ENCODE measurements at regions not wholly inside any gene's neighbourhood (a gene's known extent, or its start where the extent isn't known, plus 50 kb on each side); places are given as distances from the start of the nearest gene placed in this dataset.

DNA sequence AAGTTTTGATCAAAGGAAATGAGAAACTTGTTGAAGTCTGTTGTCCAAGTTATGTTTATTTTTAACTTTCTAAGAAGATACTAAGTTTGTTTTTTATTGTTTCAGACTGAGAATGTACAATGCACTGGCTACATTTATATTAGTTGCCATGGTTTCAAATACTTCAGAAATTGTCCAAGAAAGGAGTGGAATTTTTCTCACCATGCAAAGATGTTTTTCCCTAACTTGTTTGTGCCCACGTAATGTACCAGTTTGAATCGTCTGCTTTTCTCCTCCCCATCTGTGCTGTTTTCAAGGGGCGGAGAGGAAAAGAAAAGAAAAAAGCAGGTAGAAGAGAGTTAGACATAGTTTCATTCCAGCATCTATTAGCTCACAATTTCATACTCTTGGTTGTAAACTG is 407.0 kb downstream of the KCTD16 start:
- Histone ChIP-seq H3K27me3 (replicated peaks) (no peaks in the 10 kb centered on the region), H3K27ac (no peak overlapping the region), H3K36me3 (replicated peaks) (no peaks in the 10 kb centered on the region), H3K4me3 (ENCODE audit: low read depth, low read length) (no peak overlapping the region)
- TF ChIP-seq, protein P1, sequence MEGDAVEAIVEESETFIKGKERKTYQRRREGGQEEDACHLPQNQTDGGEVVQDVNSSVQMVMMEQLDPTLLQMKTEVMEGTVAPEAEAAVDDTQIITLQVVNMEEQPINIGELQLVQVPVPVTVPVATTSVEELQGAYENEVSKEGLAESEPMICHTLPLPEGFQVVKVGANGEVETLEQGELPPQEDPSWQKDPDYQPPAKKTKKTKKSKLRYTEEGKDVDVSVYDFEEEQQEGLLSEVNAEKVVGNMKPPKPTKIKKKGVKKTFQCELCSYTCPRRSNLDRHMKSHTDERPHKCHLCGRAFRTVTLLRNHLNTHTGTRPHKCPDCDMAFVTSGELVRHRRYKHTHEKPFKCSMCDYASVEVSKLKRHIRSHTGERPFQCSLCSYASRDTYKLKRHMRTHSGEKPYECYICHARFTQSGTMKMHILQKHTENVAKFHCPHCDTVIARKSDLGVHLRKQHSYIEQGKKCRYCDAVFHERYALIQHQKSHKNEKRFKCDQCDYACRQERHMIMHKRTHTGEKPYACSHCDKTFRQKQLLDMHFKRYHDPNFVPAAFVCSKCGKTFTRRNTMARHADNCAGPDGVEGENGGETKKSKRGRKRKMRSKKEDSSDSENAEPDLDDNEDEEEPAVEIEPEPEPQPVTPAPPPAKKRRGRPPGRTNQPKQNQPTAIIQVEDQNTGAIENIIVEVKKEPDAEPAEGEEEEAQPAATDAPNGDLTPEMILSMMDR (IDR thresholded peaks at IDR 0.05; ENCODE audit: low read depth, low read length, missing control alignments), result no peak
- in situ Hi-C loops (cut with HindIII; ENCODE audit: low pct_ligation_motif_present, low sequenced_read_pairs), result no loop called here
- DNase-seq, result no peak

DNA sequence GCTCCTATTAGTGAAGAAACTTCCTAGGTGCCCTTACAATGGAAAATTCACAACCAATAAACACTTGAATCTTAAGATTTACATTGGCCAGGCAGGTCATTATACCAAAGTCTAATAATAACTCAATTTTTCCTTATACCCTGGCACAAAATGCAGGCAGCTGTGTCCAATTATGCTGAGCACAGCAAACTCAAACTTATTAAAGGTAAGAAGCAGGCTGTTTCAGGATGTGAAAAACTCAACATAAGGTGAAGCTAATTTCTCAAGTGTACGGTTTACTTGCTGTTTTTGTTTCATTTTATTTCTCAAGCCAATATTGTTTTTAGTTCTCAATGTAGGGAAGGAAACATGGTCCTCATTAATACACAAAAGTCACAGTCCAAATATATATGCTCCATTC is 405.1 kb downstream of the KCTD16 start:
- Histone ChIP-seq H3K4me3 (ENCODE audit: low read depth, low read length) (no peak overlapping the region), H3K27ac (no peak overlapping the region), H3K36me3 (replicated peaks) (no peaks in the 10 kb centered on the region), H3K27me3 (replicated peaks) (no peaks in the 10 kb centered on the region)
- DNase-seq, result no peak
- in situ Hi-C loops (cut with HindIII; ENCODE audit: low pct_ligation_motif_present, low sequenced_read_pairs), result no loop called here
- TF ChIP-seq, protein P1 (IDR thresholded peaks at IDR 0.05; ENCODE audit: low read depth, low read length, missing control alignments), result no peak

DNA sequence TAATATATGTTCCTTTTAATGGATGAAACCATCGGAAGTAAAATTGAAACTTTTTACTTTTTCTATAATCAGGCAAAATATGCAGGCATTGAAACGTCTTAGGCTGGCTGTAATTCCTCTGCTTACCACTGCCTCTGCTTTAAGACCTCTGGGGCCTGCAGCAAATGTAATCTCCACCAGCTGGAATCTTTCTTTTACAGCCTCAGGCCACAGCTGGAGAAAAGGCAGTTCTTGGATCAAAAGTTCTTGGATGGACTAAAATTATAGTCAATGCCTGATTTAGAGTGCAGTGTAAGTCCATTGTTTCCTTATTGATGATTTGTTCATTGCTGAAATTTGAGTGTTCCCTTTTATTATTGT is 396.7 kb downstream of the KCTD16 start:
- Histone ChIP-seq H3K36me3 (replicated peaks) (no peaks in the 10 kb centered on the region), H3K27ac (no peak overlapping the region), H3K27me3 (replicated peaks) (no peaks in the 10 kb centered on the region), H3K4me3 (ENCODE audit: low read depth, low read length) (no peak overlapping the region)
- no peak for DNase-seq
- in situ Hi-C loops (cut with HindIII; ENCODE audit: low pct_ligation_motif_present, low sequenced_read_pairs), result no loop called here
- TF ChIP-seq, protein P1 (IDR thresholded peaks at IDR 0.05; ENCODE audit: low read depth, low read length, missing control alignments), result peak; percentile 21

DNA sequence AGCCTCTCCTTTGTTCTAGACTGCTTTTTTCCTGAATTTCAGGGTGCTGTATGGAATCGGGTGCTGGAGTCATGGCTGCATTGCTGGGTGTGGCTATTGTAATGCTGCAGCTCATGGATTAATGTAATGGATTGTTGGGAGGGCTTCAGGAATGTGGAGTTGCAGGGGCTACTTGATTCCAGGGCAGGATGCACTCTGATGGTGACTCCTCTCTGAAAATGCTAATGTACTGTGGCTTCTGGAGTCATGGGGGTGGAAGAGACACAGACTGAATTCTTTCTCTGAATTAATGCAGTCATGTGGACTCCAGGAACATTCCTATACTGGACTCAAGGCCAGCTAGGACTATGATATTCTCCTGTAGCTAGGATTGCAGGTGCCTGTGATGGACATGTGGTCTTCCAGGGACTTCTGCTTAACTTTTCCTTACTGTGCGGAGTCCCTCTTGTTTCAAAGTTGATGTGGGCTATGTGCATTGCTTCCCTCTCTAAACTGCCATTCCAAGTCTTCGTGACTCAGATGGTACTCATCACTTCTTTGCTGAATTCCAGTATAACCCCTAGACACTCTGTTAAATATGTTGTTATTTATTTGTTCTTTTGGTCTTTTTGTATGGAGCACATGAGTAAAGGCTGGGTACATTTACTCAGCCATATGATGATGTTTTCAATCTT is 396.2 kb downstream of the KCTD16 start:
- H3K36me3 ChIP-seq (replicated peaks), result no peaks in the 10 kb centered on the region
- H3K4me3 ChIP-seq (ENCODE audit: low read depth, low read length), result no peak overlapping the region
- H3K27ac ChIP-seq, result no peak overlapping the region
- no peaks in the 10 kb centered on the region for H3K27me3 ChIP-seq (replicated peaks)
- in situ Hi-C loops (cut with HindIII; ENCODE audit: low pct_ligation_motif_present, low sequenced_read_pairs), result no loop called here
- TF ChIP-seq, protein P1 (IDR thresholded peaks at IDR 0.05; ENCODE audit: low read depth, low read length, missing control alignments), result no peak
- DNase-seq, result no peak

DNA sequence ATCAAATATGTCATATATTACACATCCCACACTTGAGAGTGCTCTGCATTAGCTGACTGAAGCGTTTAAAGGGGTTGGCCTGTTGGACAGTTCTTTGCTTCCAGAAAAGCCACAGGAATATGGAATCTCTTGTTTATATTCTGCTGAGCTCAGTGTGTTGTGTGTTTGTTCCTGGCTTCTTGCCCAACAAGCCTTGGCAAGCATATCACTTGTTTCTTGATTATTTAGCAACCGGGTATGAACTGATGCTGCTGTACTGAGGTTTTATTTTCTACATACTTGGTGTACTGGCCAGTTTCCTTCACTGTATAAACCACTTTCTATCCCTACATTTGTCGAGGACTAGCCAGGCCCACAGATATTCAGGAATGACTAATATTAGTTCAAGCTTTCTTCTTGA is 378.9 kb downstream of the KCTD16 start:
- TF ChIP-seq, protein P1 (IDR thresholded peaks at IDR 0.05; ENCODE audit: low read depth, low read length, missing control alignments), result no peak
- Histone ChIP-seq H3K36me3 (replicated peaks) (no peaks in the 10 kb centered on the region), H3K4me3 (ENCODE audit: low read depth, low read length) (no peak overlapping the region), H3K27ac (no peak overlapping the region), H3K27me3 (replicated peaks) (no peaks in the 10 kb centered on the region)
- peak; percentile 20 for DNase-seq
- in situ Hi-C loops (cut with HindIII; ENCODE audit: low pct_ligation_motif_present, low sequenced_read_pairs), result no loop called here

DNA sequence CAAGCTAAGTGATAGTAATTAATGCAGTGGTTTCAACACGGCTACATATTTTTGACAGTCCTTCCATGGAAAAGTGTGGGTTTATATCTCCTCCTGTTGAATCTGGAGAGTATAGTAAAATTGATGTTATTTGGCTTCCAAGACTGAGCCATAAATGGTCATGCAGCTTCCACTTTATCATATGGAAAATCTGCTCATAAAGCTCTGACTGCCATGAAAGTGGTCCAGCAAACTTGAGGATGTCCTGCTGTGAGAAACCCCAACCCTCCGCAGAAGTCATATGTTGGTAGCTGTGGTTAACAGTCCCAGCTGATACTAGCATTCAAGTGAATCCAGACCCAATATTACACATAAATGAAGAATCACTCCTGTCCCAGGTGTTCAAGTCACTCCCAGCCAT is 378.3 kb downstream of the KCTD16 start:
- H3K27me3 ChIP-seq (replicated peaks), result no peaks in the 10 kb centered on the region
- in situ Hi-C loops (cut with HindIII; ENCODE audit: low pct_ligation_motif_present, low sequenced_read_pairs), result no loop called here
- TF ChIP-seq, protein P1 (IDR thresholded peaks at IDR 0.05; ENCODE audit: low read depth, low read length, missing control alignments), result no peak
- no peak for DNase-seq
- no peaks in the 10 kb centered on the region for H3K36me3 ChIP-seq (replicated peaks)
- H3K4me3 ChIP-seq (ENCODE audit: low read depth, low read length), result no peak overlapping the region
- no peak overlapping the region for H3K27ac ChIP-seq
